T-cell (primary cell): ENCODE measurements at regions not wholly inside any gene's neighbourhood (a gene's known extent, or its start where the extent isn't known, plus 50 kb on each side); places are given as distances from the start of the nearest gene placed in this dataset.

Experiments used
- ATAC-seq, 4 experiments: fragments of 200-7000 bp in 3 of 4; fragments of 150-1000 bp in 1 of 4; cut with Tn5 transposase; replicated peaks in 1 of 4; 1 replicate in 3 of 4; 2 replicates in 1 of 4; pipeline ENCODE4 v1.10.0; 2021; ENCODE audit warnings: moderate library complexity in 3 of 4, mild to moderate bottlenecking in 2 of 4, moderate number of reproducible peaks in 1 of 4
- CTCF ChIA-PET, 2 donors: fragments of 300-600 bp; sonication (Branson Sonifier 250); formaldehyde crosslinking; loops; one replicate each; lab custom pipeline; 2022; ENCODE audit warnings: antibody characterized with exemption in 2 of 2; lab: Charles Lee
- POLR2A ChIA-PET, 2 donors: fragments of 300-600 bp; sonication (Branson Sonifier 250); formaldehyde crosslinking; loops; one replicate each; lab custom pipeline; 2022; ENCODE audit warnings: antibody characterized with exemption in 2 of 2; lab: Charles Lee
- DNase-seq, 35 experiments: peaks; one replicate each; pipeline versions ENCODE4 v3.0.0 to v3.0.0-alpha.2; 2013 to 2023
- H3K27ac ChIP-seq: one replicate; pipeline ENCODE4 v1.5.1; 2013; ENCODE audit warnings: low read length
- H3K27me3 ChIP-seq, 2 experiments: replicated peaks in 1 of 2; 1 replicate in 1 of 2; 2 replicates in 1 of 2; pipeline versions ENCODE4 v1.6.1 to v1.7.0; 2013; ENCODE audit warnings: low read length in 1 of 2, mixed read lengths in 1 of 2; ENCODE audit not compliant: control insufficient read depth in 2 of 2, insufficient read depth in 2 of 2; ENCODE audit errors: extremely low read depth in 1 of 2
- H3K36me3 ChIP-seq, 2 donors: 1 replicate in 1 of 2; 2 replicates in 1 of 2; pipeline versions ENCODE4 v1.6.1 to v1.7.0; 2013; ENCODE audit warnings: low read length in 1 of 2; ENCODE audit not compliant: control insufficient read depth in 2 of 2, insufficient read depth in 1 of 2; ENCODE audit errors: extremely low read depth in 1 of 2
- H3K4me1 ChIP-seq, 2 experiments: 1 replicate in 1 of 2; 2 replicates in 1 of 2; pipeline versions ENCODE4 v1.6.1 to v1.7.0; 2013; ENCODE audit warnings: low read length in 2 of 2, mixed read lengths in 1 of 2; ENCODE audit not compliant: insufficient read depth in 2 of 2, control insufficient read depth in 1 of 2; ENCODE audit errors: extremely low read depth in 1 of 2
- H3K4me3 ChIP-seq, 2 donors: 1 replicate in 1 of 2; 2 replicates in 1 of 2; pipeline versions ENCODE4 v1.5.1 to v1.7.0; 2013; ENCODE audit warnings: mild to moderate bottlenecking in 2 of 2, low read length in 1 of 2, moderate library complexity in 1 of 2; ENCODE audit not compliant: control insufficient read depth in 1 of 2; ENCODE audit errors: extremely low read depth in 1 of 2
- H3K9me3 ChIP-seq: 2 replicates; pipeline ENCODE4 v1.7.0; 2013
- H3K27ac Mint-ChIP-seq, 2 donors: one replicate each; pipeline ENCODE4 v1.8.0; 2020 to 2021; ENCODE audit warnings: mild to moderate bottlenecking in 2 of 2, mixed read lengths in 2 of 2
- H3K27me3 Mint-ChIP-seq, 2 donors: one replicate each; pipeline ENCODE4 v1.8.0; 2021 to 2022; ENCODE audit warnings: mixed read lengths in 2 of 2
- H3K36me3 Mint-ChIP-seq: one replicate; pipeline ENCODE4 v1.8.0; 2021; ENCODE audit warnings: mixed read lengths
- H3K4me1 Mint-ChIP-seq, 3 donors: one replicate each; pipeline ENCODE4 v1.8.0; 2020 to 2022; ENCODE audit warnings: mixed read lengths in 3 of 3, mild to moderate bottlenecking in 1 of 3
- H3K4me3 Mint-ChIP-seq, 3 donors: one replicate each; pipeline ENCODE4 v1.8.0; 2020 to 2022; ENCODE audit warnings: mild to moderate bottlenecking in 3 of 3, mixed read lengths in 3 of 3, moderate library complexity in 3 of 3
- H3K9me3 Mint-ChIP-seq, 3 donors: one replicate each; pipeline ENCODE4 v1.8.0; 2020 to 2022; ENCODE audit warnings: mixed read lengths in 3 of 3
- WGBS: methylation state at CpG from one replicate; pipeline ENCODE4 v1.1.5; 2013; ENCODE audit warnings: missing lambda C conversion rate; ENCODE audit not compliant: insufficient coverage; 5-methylcytosine and 5-hydroxymethylcytosine counted together

GRCh38 chr13:29676941-29677452 lies 81.5 kb upstream of the SLC7A1 start:
- ATAC-seq = no peak
- CTCF ChIA-PET = interaction anchor here in 1 of 2 donors (0.5 kb wide), 1 partner anchor 576 kb away, joined by 5 read pairs; no protein-coding TSS in a partner anchor
- H3K9me3 Mint-ChIP-seq = peaks cover 0 to 13% (median 3%) of the 10 kb centered on the region in 3 donors

GRCh38 chr13:29676535-29676934 lies 81.0 kb upstream of the SLC7A1 start:
- Mint-ChIP-seq H3K27ac (no peak overlapping the region), H3K4me1 (no peaks in the 10 kb centered on the region), H3K36me3 (no peaks in the 10 kb centered on the region), H3K9me3 (peaks cover 0 to 17% (median 3%) of the 10 kb centered on the region in 3 donors), H3K27me3 (peaks cover 6 to 9% of the 10 kb centered on the region in 2 donors), H3K4me3 (no peak overlapping the region)
- H3K36me3 ChIP-seq = no peaks in the 10 kb centered on the region
- ChIA-PET POLR2A (no interaction called here), CTCF (interaction anchor here in 1 of 2 donors (0.5 kb wide), 1 partner anchor 576 kb away, joined by 5 read pairs; no protein-coding TSS in a partner anchor)
- DNase-seq = no peak
- no peak for ATAC-seq
- H3K4me3 ChIP-seq = no peak overlapping the region
- peaks cover 0 to 13% of the 10 kb centered on the region in 2 experiments for H3K27me3 ChIP-seq
- no peak overlapping the region for H3K27ac ChIP-seq
- no peaks in the 10 kb centered on the region for H3K9me3 ChIP-seq
- 78% methylated on average over 4 of the region's 4 CpGs for WGBS
- H3K4me1 ChIP-seq = no peaks in the 10 kb centered on the region

More at GRCh38 chr13:29676941-29677452, 81.5 kb upstream of the SLC7A1 start:
- H3K4me1 ChIP-seq = no peaks in the 10 kb centered on the region
- no peaks in the 10 kb centered on the region for H3K9me3 ChIP-seq
- H3K4me3 ChIP-seq = no peak overlapping the region
- peaks cover 9 to 10% of the 10 kb centered on the region in 2 donors for H3K27me3 Mint-ChIP-seq
- no peak for DNase-seq
- H3K27ac ChIP-seq = no peak overlapping the region
- POLR2A ChIA-PET = no interaction called here
- H3K4me1 Mint-ChIP-seq = no peaks in the 10 kb centered on the region
- WGBS = 83% methylated on average over 5 of the region's 9 CpGs
- no peaks in the 10 kb centered on the region for H3K36me3 ChIP-seq
- H3K27me3 ChIP-seq = peaks cover 0 to 13% of the 10 kb centered on the region in 2 experiments
- no peak overlapping the region for H3K4me3 Mint-ChIP-seq
- H3K36me3 Mint-ChIP-seq = no peaks in the 10 kb centered on the region
- no peak overlapping the region for H3K27ac Mint-ChIP-seq

- Histone ChIP-seq H3K4me1 (no peaks in the 10 kb centered on the region), H3K27ac (no peak overlapping the region), H3K27me3 (peaks cover 0 to 8% of the 10 kb centered on the region in 2 experiments), H3K36me3 (no peaks in the 10 kb centered on the region), H3K4me3 (no peak overlapping the region), H3K9me3 (no peaks in the 10 kb centered on the region)
- Mint-ChIP-seq H3K4me3 (no peak overlapping the region), H3K36me3 (no peaks in the 10 kb centered on the region), H3K27me3 (peaks cover 2 to 4% of the 10 kb centered on the region in 2 donors), H3K4me1 (no peaks in the 10 kb centered on the region), H3K9me3 (peaks cover 0 to 17% (median 3%) of the 10 kb centered on the region in 3 donors), H3K27ac (no peak overlapping the region)
- no peak for ATAC-seq
- no peak for DNase-seq
- CTCF ChIA-PET = no interaction called here
- WGBS = no CpG with 5 or more reads among the region's 3 CpGs
- POLR2A ChIA-PET = no interaction called here
These were observed 79.0 kb upstream of the SLC7A1 start for GRCh38 chr13:29674532-29674931.

GRCh38 chr13:29664591-29664990 lies 69.1 kb upstream of the SLC7A1 start:
- Histone ChIP-seq H3K9me3 (no peaks in the 10 kb centered on the region), H3K27ac (no peak overlapping the region), H3K27me3 (peaks cover 0 to 9% of the 10 kb centered on the region in 2 experiments), H3K4me1 (no peaks in the 10 kb centered on the region), H3K36me3 (no peaks in the 10 kb centered on the region), H3K4me3 (no peak overlapping the region)
- Mint-ChIP-seq H3K27me3 (peaks cover 14 to 30% of the 10 kb centered on the region in 2 donors), H3K4me3 (no peak overlapping the region), H3K4me1 (no peaks in the 10 kb centered on the region), H3K27ac (no peak overlapping the region), H3K9me3 (peaks cover 29 to 52% (median 36%) of the 10 kb centered on the region in 3 donors), H3K36me3 (peaks cover 12% of the 10 kb centered on the region)
- ATAC-seq (no peak), DNase-seq (no peak)
- ChIA-PET CTCF (no interaction called here), POLR2A (no interaction called here)
- WGBS = no CpG with 5 or more reads among the region's 1 CpG

- Mint-ChIP-seq H3K9me3 (peaks cover 5 to 21% (median 5%) of the 10 kb centered on the region in 3 donors), H3K4me3 (no peak overlapping the region), H3K4me1 (peaks cover 0 to 6% (median 4%) of the 10 kb centered on the region in 3 donors), H3K27me3 (peaks cover 0 to 3% of the 10 kb centered on the region in 2 donors), H3K36me3 (peaks cover 65% of the 10 kb centered on the region), H3K27ac (no peak overlapping the region)
- WGBS = no CpG with 5 or more reads among the region's 3 CpGs
- Histone ChIP-seq H3K27ac (no peak overlapping the region), H3K36me3 (no peaks in the 10 kb centered on the region), H3K9me3 (no peaks in the 10 kb centered on the region), H3K4me3 (no peak overlapping the region), H3K27me3 (peaks cover 0 to 7% of the 10 kb centered on the region in 2 experiments), H3K4me1 (no peaks in the 10 kb centered on the region)
- ATAC-seq = no peak
- DNase-seq = no peak
- ChIA-PET POLR2A (interaction anchor here in 1 of 2 donors (0.6 kb wide), 1 partner anchor 74 kb away, joined by 9 read pairs; no protein-coding TSS in a partner anchor), CTCF (no interaction called here)
These were observed 59.5 kb upstream of the SLC7A1 start for GRCh38 chr13:29654843-29655547.

GRCh38 chr13:29654384-29654783 lies 58.9 kb upstream of the SLC7A1 start:
- POLR2A ChIA-PET = interaction anchor here in 1 of 2 donors (0.6 kb wide), 1 partner anchor 73 kb away, joined by 9 read pairs; no protein-coding TSS in a partner anchor

More at GRCh38 chr13:29654384-29654783, 58.9 kb upstream of the SLC7A1 start:
- peaks cover 0 to 7% of the 10 kb centered on the region in 2 experiments for H3K27me3 ChIP-seq
- H3K36me3 ChIP-seq = no peaks in the 10 kb centered on the region
- WGBS = no CpG with 5 or more reads among the region's 6 CpGs
- no peaks in the 10 kb centered on the region for H3K4me1 ChIP-seq
- CTCF ChIA-PET = no interaction called here
- H3K27ac ChIP-seq = no peak overlapping the region
- no peak overlapping the region for H3K4me3 Mint-ChIP-seq
- H3K27ac Mint-ChIP-seq = no peak overlapping the region
- ATAC-seq = no peak
- peaks cover 64% of the 10 kb centered on the region for H3K36me3 Mint-ChIP-seq
- H3K4me3 ChIP-seq = no peak overlapping the region
- peaks cover 0 to 16% (median 0%) of the 10 kb centered on the region in 3 donors for H3K9me3 Mint-ChIP-seq
- peaks cover 0 to 3% of the 10 kb centered on the region in 2 donors for H3K27me3 Mint-ChIP-seq
- DNase-seq = no peak
- no peaks in the 10 kb centered on the region for H3K9me3 ChIP-seq
- peaks cover 0 to 6% (median 4%) of the 10 kb centered on the region in 3 donors for H3K4me1 Mint-ChIP-seq
